Nephron progenitor cell (in vitro differentiated cells): ENCODE measurements at regions not wholly inside any gene's neighbourhood (a gene's known extent, or its start where the extent isn't known, plus 50 kb on each side); places are given as distances from the start of the nearest gene placed in this dataset.
"Not testable (repeated sequence)": the region's sequence is repeated elsewhere in the genome, so short reads cannot be mapped to it uniquely, and the experiment has no call there.

Experiments used
- DNase-seq: peaks from one replicate; pipeline ENCODE4 v3.0.0; 2021
- H3K27ac Mint-ChIP-seq: 2 replicates; pipeline ENCODE4 v1.8.0; 2021; ENCODE audit warnings: mild to moderate bottlenecking, moderate library complexity, mixed read lengths
- H3K27me3 Mint-ChIP-seq: 2 replicates; pipeline ENCODE4 v1.8.0; 2021; ENCODE audit warnings: mild to moderate bottlenecking, low read depth, mixed read lengths; ENCODE audit not compliant: poor library complexity
- H3K36me3 Mint-ChIP-seq: 2 replicates; pipeline ENCODE4 v1.8.0; 2021; ENCODE audit warnings: low read depth, mixed read lengths
- H3K4me1 Mint-ChIP-seq: 2 replicates; pipeline ENCODE4 v1.8.0; 2021; ENCODE audit warnings: mixed read lengths
- H3K4me3 Mint-ChIP-seq: 2 replicates; pipeline ENCODE4 v1.8.0; 2021; ENCODE audit warnings: mild to moderate bottlenecking, moderate library complexity, mixed read lengths
- H3K9me3 Mint-ChIP-seq: 2 replicates; pipeline ENCODE4 v1.8.0; 2021; ENCODE audit warnings: mild to moderate bottlenecking, moderate library complexity, mixed read lengths
- CTCF ChIP-seq: fragments of 200-600 bp; sonication (generic); IDR thresholded peaks from 2 replicates; pipeline ENCODE4 v1.5.0; 2021; ENCODE audit warnings: antibody characterized with exemption

GRCh38 chr6:61622601-61623000 lies 663.4 kb downstream of the KHDRBS2 start:
- Mint-ChIP-seq H3K27ac (peak overlapping the region; percentile 13), H3K4me3 (no peak overlapping the region), H3K36me3 (no peaks in the 10 kb centered on the region), H3K9me3 (no peaks in the 10 kb centered on the region), H3K4me1 (peaks cover 8% of the 10 kb centered on the region), H3K27me3 (no peaks in the 10 kb centered on the region)
- DNase-seq = no peak
- no peak for TF ChIP-seq CTCF

DNA sequence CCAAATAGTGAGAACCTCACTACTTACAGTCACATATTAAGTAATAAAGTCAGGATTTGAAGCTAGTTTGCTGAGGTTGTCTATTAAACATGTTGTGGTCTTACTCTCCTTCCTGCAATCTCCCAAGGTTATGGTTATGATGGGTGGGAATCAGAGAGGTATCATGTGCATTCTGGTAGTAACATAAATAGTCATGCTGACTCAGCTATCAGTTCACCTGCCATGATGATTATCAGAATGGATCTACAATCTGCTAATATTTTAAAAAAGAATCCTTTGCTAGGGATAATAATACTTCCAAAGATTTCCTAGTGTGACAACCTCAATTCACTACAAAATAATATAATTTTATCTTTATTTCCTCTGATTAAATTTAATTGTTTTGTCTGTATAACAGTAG lies 671.9 kb downstream of the KHDRBS2 start:
- Mint-ChIP-seq H3K9me3 (no peaks in the 10 kb centered on the region), H3K4me1 (no peaks in the 10 kb centered on the region), H3K4me3 (no peak overlapping the region), H3K27me3 (no peaks in the 10 kb centered on the region), H3K36me3 (no peaks in the 10 kb centered on the region), H3K27ac (no peak overlapping the region)
- DNase-seq = no peak
- TF ChIP-seq CTCF = no peak

DNA sequence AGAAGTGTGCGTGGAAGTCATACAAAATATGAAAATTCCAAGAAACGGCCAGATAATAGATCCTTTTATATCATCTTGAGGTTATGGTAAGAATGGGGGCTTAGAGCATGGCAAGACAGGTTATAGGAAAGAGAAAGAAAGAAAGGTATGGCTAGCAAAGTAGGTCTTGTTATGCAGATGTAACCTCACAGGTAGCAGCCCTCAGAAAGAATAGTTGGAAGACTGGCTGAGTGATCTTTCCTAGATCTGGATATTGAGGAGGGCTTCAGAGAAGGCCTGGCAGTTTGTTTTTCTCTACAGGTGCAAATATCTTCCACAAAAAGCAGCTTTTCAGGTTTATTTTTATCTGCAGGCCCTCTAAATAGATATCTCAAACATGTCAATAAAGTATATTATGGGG lies 679.5 kb downstream of the KHDRBS2 start:
- Mint-ChIP-seq H3K27ac (no peak overlapping the region), H3K4me3 (no peak overlapping the region), H3K9me3 (peaks cover 13% of the 10 kb centered on the region), H3K4me1 (no peaks in the 10 kb centered on the region), H3K36me3 (no peaks in the 10 kb centered on the region), H3K27me3 (no peaks in the 10 kb centered on the region)
- DNase-seq = no peak
- no peak for TF ChIP-seq CTCF

DNA sequence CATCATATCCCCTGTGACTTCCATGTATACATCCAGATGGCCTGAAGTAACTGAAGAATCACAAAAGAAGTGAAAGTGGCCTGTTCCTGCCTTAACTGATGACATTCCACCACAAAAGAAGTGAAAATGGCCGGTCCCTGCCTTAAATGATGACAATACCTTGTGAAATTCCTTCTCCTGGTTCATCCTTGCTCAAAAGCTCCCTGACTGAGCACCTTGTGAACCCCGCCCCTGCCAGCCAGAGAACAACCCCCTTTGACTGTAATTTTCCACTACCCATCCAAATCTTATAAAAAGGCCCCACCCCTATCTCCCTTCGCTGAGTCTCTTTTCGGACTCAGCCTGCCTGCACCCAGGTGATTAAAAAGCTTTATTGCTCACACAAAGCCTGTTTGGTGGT lies 680.2 kb downstream of the KHDRBS2 start:
- H3K4me3 Mint-ChIP-seq, H3K27ac Mint-ChIP-seq, H3K4me1 Mint-ChIP-seq, H3K27me3 Mint-ChIP-seq, DNase-seq, H3K36me3 Mint-ChIP-seq: not testable (repeated sequence)
- H3K9me3 Mint-ChIP-seq = peaks cover 17% of the 10 kb centered on the region

DNA sequence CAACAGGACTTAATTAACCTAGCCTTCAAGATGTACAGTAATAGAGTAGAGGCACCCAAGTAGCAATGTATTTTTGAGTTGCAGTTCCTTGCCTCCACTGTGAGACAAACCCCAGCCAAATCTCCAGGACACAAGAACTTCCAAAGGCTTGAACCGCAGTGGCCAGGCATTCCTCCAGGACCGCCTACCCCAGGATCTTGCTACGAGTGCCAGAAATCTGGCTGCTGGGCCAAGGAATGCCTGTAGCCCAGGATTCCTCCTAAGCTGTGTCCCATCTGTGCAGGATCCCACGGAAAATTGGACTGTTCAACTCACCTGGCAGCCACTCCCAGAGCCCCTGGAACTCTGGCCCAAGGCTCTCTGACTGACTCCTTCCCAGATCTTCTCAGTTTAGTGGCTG lies 683.9 kb downstream of the KHDRBS2 start:
- not testable (repeated sequence) for H3K36me3 Mint-ChIP-seq

GRCh38 chr6:61592238-61592637 lies 693.8 kb downstream of the KHDRBS2 start:
- Mint-ChIP-seq H3K27me3 (no peaks in the 10 kb centered on the region), H3K27ac (no peak overlapping the region), H3K4me1 (no peaks in the 10 kb centered on the region), H3K4me3 (no peak overlapping the region), H3K36me3 (no peaks in the 10 kb centered on the region), H3K9me3 (no peaks in the 10 kb centered on the region)
- no peak for TF ChIP-seq CTCF
- DNase-seq = no peak

More for the DNA sequence above, 683.9 kb downstream of the KHDRBS2 start:
- not testable (repeated sequence) for H3K27ac Mint-ChIP-seq, H3K4me1 Mint-ChIP-seq, DNase-seq, H3K27me3 Mint-ChIP-seq, H3K4me3 Mint-ChIP-seq
- peaks cover 17% of the 10 kb centered on the region for H3K9me3 Mint-ChIP-seq

DNA sequence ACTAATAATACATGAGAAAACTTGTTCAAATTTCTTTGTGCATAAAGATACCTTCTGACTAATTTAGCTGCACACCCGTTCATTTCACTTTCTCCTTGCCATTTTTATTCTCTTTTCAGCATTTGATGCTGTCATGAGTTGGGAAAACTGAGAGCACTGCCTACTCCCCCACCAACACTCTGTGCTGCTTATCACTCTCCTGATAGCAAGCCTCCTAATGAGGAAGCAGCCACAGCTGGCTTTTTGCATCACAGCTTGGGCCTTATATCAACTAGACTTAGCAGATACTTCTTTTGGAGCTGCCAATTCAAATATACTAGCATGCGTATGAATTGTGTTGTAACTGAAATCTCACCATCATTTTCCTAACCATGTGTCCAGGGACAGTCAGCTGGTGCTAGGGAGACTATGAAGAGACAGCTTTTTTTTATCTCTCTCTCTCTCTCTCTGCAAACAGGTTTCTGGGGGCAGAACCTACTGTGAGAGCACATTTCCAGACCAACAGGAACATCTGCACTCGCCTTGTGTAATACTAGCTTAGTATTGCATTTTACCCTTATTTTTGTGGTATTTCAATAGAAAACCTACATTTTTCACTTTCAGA lies 699.0 kb downstream of the KHDRBS2 start:
- DNase-seq = no peak
- H3K4me3 Mint-ChIP-seq = no peak overlapping the region
- H3K4me1 Mint-ChIP-seq = no peaks in the 10 kb centered on the region
- H3K36me3 Mint-ChIP-seq = no peaks in the 10 kb centered on the region
- H3K9me3 Mint-ChIP-seq = no peaks in the 10 kb centered on the region
- no peaks in the 10 kb centered on the region for H3K27me3 Mint-ChIP-seq
- no peak for TF ChIP-seq CTCF
- H3K27ac Mint-ChIP-seq = no peak overlapping the region
